Vagina (tissue), 2 donors: ENCODE measurements at regions not wholly inside any gene's neighbourhood (a gene's known extent, or its start where the extent isn't known, plus 50 kb on each side); places are given as distances from the start of the nearest gene placed in this dataset.

Experiments used
- POLR2A ChIP-seq, 2 donors: fragments of 450-650 bp; IDR thresholded peaks; one replicate each; pipeline ENCODE4 v1.6.1; 2017; ENCODE audit warnings: antibody characterized with exemption in 2 of 2, mild to moderate bottlenecking in 2 of 2, moderate library complexity in 2 of 2
- POLR2AphosphoS5 ChIP-seq, 2 donors: sonication (generic); formaldehyde crosslinking; IDR thresholded peaks; one replicate each; pipeline ENCODE4 v1.9.0; 2017; ENCODE audit warnings: antibody characterized with exemption in 2 of 2, mild to moderate bottlenecking in 2 of 2, low read depth in 1 of 2; ENCODE audit not compliant: insufficient read depth in 1 of 2
- TF ChIP-seq, protein P1 (sequence below), 3 experiments: fragments of 450-650 bp in 2 of 3; fragments of 200-600 bp in 1 of 3; sonication (generic) in 1 of 3; IDR thresholded peaks; one replicate each; pipeline ENCODE4 v1.5.1; 2017 to 2019; ENCODE audit warnings: antibody characterized with exemption in 3 of 3, mild to moderate bottlenecking in 2 of 3, moderate library complexity in 2 of 3

DNA sequence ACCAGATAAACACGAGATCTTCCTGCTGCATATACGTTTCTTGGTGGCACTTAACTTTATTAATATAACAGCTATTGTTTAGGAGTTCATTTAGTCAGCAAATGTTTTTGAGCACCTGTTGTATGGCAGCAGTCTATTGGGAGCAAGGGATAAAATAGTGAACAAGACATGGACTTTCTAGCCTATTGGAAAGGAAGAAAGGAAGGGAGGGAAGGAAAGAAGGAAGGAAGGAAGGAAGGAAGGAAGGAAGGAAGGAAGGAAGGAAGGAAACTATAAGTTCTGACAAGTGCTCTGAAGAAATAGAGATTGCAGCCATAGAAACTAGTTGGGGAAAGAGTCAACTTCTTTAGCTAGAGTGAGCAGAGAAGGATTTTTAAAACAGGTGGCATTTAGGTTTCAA, 149.1 kb upstream of the STARD13 start:
- TF ChIP-seq POLR2A (IDR thresholded peaks at IDR 0.05) = no peak
- TF ChIP-seq, protein P1, sequence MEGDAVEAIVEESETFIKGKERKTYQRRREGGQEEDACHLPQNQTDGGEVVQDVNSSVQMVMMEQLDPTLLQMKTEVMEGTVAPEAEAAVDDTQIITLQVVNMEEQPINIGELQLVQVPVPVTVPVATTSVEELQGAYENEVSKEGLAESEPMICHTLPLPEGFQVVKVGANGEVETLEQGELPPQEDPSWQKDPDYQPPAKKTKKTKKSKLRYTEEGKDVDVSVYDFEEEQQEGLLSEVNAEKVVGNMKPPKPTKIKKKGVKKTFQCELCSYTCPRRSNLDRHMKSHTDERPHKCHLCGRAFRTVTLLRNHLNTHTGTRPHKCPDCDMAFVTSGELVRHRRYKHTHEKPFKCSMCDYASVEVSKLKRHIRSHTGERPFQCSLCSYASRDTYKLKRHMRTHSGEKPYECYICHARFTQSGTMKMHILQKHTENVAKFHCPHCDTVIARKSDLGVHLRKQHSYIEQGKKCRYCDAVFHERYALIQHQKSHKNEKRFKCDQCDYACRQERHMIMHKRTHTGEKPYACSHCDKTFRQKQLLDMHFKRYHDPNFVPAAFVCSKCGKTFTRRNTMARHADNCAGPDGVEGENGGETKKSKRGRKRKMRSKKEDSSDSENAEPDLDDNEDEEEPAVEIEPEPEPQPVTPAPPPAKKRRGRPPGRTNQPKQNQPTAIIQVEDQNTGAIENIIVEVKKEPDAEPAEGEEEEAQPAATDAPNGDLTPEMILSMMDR (IDR thresholded peaks at IDR 0.05) = no peak
- TF ChIP-seq POLR2AphosphoS5 (IDR thresholded peaks at IDR 0.05; ENCODE audit: insufficient read depth in 1 of 2, low read depth in 1 of 2) = no peak
